Activated naive CD4-positive, alpha-beta T cell treated with anti-CD3 and anti-CD28 coated beads, Interleukin-2, amount 50 U/mL, for 72 hours (primary cell): ENCODE measurements at regions not wholly inside any gene's neighbourhood (a gene's known extent, or its start where the extent isn't known, plus 50 kb on each side); places are given as distances from the start of the nearest gene placed in this dataset.

Experiments used
- ATAC-seq, 2 donors: fragments of 150-1000 bp; cut with Tn5 transposase; 2 replicates each; pipeline ENCODE4 v1.10.0; 2021; ENCODE audit warnings: mild to moderate bottlenecking in 2 of 2, moderate library complexity in 2 of 2
- DNase-seq, 2 donors: peaks; one replicate each; pipeline ENCODE4 v3.0.0; 2021 to 2022; ENCODE audit warnings: low spot score in 2 of 2
- H3K27ac Mint-ChIP-seq, 2 donors: one replicate each; pipeline ENCODE4 v1.8.0; 2022; ENCODE audit warnings: mild to moderate bottlenecking in 2 of 2, mixed read lengths in 2 of 2
- H3K36me3 Mint-ChIP-seq, 2 donors: one replicate each; pipeline ENCODE4 v1.8.0; 2022; ENCODE audit warnings: mixed read lengths in 2 of 2
- H3K9me3 Mint-ChIP-seq, 2 donors: one replicate each; pipeline ENCODE4 v1.8.0; 2022; ENCODE audit warnings: mixed read lengths in 2 of 2

DNA sequence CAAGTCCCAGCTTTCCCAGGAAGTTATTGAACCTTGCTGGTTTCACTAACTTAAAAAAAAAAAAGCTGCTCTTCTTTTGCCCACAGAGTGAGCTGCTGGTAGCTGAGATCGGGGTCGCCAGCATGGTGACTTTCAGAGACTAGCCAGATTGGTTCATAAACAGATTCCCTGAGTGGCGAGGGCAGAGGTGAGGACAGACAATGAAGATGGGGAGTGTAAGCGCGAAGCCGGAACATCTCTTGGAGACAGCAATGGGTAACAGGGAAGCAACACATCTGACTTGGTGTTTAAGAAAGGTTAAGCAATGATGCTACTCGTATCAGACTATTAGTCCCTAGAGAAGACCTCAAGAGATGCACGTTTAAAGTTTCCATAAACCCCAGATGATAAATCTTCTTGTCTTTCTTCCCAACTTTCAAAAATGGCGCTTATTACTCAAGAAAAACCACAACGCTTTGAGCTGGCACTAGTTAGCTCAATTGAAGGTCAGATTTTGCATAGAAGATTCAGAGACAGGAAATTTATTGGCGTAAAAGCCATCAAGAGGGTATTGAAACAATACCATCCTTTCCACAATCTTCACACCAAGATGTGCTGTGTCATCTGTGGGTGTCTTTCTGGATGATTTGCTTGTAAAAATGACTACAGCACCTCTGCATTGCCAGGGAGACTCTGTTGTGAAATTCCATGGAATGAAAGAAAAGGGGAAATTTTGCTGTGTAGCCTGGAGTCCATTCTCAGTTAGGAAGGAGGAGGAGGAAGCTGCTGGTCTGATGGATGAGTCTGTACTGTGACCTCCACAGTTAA is 193.1 kb upstream of the CXCR4 start:
- H3K27ac Mint-ChIP-seq = peak overlapping the region; percentile 63 to 91
- peak; percentile 81 to 89 for ATAC-seq
- peaks cover 7 to 16% of the 10 kb centered on the region in 2 donors for H3K36me3 Mint-ChIP-seq
- peaks cover 4 to 6% of the 10 kb centered on the region in 2 donors for H3K9me3 Mint-ChIP-seq
- DNase-seq = no peak

DNA sequence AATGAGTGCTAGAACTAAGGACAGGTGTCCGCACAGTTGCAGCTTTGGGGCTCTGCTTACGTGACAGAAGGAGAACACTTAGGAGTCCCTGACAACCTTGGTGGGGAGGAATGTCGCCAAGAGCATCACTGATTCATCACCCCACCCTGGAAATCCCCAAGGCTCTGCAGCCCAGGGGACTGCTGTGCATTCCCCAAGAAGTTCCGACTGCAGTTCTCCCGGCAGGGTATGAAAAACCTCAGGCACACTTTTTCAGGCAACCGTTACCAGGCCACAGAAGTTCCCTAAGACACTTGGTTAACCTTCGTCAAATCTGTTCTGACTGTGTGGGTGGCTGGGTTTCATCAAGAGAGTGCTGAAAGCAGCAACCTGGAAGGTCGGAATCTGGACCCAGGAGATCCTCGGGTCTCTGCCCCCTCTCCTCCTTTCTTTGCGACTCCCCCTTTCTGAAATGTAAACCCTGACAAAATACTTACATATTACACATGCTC is 192.1 kb upstream of the CXCR4 start:
- Mint-ChIP-seq H3K36me3 (peaks cover 7 to 16% of the 10 kb centered on the region in 2 donors), H3K27ac (peak overlapping the region; percentile 6 to 91), H3K9me3 (peaks cover 4 to 6% of the 10 kb centered on the region in 2 donors)
- peak in 1 of 2 donors; percentile 41 for ATAC-seq
- peak in 1 of 2 donors; percentile 77 for DNase-seq

DNA sequence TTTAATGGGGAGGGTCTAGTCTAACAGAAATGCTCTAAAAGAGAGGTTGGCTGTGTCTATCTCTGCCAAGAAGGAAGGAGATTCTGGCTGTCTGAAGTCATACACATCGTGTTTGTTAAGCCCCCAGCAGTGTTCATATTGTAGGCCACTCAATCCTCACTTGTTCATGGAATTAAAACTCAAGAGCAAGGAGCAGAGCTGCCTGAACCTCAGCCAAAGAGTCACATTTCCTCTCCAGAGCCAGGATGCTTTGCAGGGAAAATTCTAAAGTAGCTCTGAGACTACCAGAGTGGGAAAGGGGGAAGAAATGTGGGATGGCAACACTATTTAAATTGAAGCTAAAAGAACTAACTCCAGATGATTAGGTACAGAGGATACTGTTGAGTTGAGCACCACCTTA is 190.7 kb upstream of the CXCR4 start:
- ATAC-seq (no peak), DNase-seq (no peak)
- Mint-ChIP-seq H3K9me3 (peaks cover 4 to 6% of the 10 kb centered on the region in 2 donors), H3K36me3 (peaks cover 7 to 19% of the 10 kb centered on the region in 2 donors), H3K27ac (no peak overlapping the region)

DNA sequence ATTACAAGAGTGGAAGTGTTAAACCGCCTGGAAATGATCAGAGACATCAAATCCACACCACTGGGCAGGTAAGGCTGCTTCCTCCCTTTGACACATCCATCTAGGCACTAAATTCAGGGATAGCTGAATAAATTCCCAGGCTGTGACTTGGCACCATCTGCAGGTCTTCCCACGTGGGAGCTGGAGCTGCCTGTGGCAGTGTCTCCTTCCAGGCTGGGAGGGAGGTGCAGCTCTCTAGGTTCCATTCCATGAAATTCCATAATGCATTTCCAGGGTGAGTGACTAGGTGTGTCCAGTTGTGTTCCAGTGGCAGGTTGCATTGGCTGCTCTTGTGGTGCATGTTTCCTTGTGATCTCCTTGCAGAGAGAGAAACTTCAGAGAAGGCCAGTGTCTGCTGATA is 188.9 kb upstream of the CXCR4 start:
- Mint-ChIP-seq H3K36me3 (peaks cover 7 to 25% of the 10 kb centered on the region in 2 donors), H3K27ac (no peak overlapping the region), H3K9me3 (peaks cover 4 to 6% of the 10 kb centered on the region in 2 donors)
- ATAC-seq (no peak), DNase-seq (no peak)

DNA sequence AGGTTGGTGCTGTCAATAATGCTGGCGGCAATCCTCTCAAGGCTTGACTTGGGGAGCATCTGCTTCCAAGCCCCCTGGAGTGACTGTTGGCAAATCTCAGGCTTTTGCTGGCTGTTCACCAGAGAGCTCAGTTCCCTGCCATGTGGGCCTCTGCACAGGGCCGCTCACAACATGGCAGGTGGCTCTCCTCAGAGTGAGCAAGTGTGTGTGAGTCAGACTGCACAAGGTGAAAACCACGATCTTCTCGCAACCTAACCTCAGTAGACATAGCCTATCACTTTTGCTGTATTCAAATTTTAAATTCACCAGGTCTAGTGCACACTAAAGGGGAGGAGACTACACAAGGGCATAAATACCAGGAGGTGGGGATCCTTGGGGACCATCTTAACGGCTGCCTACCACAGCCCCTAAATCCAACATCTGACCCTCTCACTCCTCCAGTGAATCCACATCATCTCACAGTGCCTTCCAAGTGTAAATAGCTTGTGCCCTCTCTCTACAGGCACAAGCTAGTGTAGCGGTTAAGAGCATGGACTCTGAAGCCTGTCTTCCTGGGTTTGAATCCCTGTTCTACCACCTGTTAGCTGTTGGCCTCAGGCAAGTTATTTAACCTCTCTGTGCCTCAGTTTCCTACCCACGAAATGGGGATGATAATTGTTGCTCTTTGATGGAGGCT is 187.7 kb upstream of the CXCR4 start:
- Mint-ChIP-seq H3K36me3 (peaks cover 7 to 25% of the 10 kb centered on the region in 2 donors), H3K27ac (peak overlapping the region; percentile 63 to 70), H3K9me3 (peaks cover 4 to 6% of the 10 kb centered on the region in 2 donors)
- ATAC-seq (peak; percentile 98 to 100), DNase-seq (peak; percentile 66 to 80)

DNA sequence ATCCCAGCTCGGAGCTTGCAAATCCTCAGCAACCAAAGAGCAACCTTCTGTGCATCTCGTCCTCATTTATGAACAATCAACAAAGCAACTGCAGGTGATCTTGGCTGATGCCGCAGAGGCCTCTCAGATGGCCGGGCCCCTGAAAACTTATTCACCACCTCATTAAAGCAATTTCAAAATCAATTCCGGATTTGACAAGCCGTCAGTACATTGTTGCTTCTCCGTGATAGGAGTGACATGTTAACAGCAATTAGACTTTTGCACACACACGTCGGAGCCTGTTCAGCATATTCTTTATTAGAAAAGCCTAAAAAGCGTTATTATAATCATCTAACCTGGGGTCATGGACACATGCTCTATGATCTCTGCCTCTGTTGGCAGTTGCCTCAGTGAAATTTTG is 183.1 kb upstream of the CXCR4 start:
- DNase-seq (no peak), ATAC-seq (no peak)
- Mint-ChIP-seq H3K36me3 (peaks cover 0 to 9% of the 10 kb centered on the region in 2 donors), H3K27ac (no peak overlapping the region), H3K9me3 (peaks cover 0 to 10% of the 10 kb centered on the region in 2 donors)

DNA sequence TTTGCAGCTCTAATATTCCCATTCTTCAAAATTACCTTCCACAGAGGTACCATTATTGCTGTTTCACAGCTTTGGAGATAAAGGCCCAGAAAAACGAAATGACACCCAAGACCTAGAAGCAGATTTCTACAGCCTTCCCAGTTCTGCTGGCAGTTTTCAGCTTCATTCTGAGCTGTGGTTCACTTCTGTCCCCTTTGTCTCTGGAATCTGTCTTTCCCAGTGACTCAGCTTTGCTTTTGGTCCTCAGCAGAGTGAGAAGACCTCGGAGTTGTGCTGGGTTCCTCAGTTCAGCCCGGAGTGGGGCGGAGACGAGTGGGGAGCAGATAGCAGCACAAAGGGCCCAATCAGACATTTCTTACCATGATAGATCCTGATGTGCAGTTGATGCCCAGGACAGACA is 180.7 kb upstream of the CXCR4 start:
- no peak overlapping the region for H3K27ac Mint-ChIP-seq
- no peak for ATAC-seq

DNA sequence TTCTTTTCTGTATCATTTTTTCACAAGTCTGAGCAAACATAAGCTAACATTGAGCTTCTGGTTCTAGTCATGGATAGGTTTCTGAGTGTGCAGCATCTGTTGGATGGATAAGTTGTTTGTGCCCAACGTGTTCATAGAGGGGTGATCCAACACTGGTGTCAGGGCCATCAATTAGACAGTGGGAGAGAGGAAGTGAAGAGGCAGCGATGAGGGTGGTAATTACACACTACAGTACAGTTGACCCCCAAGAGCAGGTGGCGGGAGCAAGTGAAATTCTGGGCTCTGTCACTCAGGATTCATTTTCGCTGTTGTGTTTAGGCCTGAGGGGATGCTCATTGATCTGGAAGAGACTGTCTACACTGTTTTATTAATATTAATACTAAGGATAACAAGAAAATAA is 180.0 kb upstream of the CXCR4 start:
- DNase-seq (no peak), ATAC-seq (no peak)
- Mint-ChIP-seq H3K36me3 (peaks cover 0 to 3% of the 10 kb centered on the region in 2 donors), H3K27ac (no peak overlapping the region), H3K9me3 (peaks cover 0 to 10% of the 10 kb centered on the region in 2 donors)

More for the DNA sequence above, 180.7 kb upstream of the CXCR4 start:
- DNase-seq = no peak
- Mint-ChIP-seq H3K36me3 (peaks cover 0 to 6% of the 10 kb centered on the region in 2 donors), H3K9me3 (peaks cover 0 to 10% of the 10 kb centered on the region in 2 donors)

DNA sequence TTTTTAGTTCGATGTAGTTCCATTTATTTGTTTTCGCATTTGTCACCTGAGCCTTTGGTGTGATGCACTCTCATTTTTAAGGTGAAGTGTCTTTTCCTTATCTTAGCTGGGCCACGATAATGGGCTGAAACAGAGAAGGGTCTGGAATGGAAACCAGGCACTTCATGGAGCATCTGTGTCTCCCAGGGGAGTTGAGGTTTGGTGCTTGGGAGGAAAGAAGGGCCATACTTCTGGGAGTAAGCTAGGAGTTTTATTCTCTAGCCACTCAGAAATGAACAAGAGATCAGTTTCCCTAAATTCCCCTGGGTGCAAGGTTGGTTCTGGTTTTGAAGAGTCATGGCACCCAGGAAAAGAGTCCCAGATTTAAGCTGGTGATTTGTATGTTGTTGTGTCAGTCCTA is 179.4 kb upstream of the CXCR4 start:
- peaks cover 0 to 15% of the 10 kb centered on the region in 2 donors for H3K9me3 Mint-ChIP-seq
- DNase-seq (no peak), ATAC-seq (no peak)
- no peak overlapping the region for H3K27ac Mint-ChIP-seq
- peaks cover 0 to 5% of the 10 kb centered on the region in 2 donors for H3K36me3 Mint-ChIP-seq

DNA sequence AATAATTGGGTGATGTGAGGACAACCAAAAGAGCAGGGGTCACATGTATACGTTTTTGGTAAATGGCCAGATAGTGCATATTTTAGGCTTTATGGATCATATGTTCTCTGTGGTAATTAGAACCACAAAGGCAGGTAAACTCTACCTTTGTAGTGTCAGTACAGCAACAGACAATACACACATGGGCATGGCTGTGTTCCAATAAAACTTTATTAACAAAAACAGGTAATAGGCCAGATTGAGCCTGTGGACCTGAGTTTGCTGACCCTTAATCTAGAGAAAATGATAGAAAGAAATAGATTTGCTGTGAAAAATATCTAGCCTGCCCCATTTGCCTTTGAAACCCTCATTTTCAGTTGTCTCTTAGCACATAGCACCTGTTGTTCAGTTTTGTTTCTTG is 177.2 kb upstream of the CXCR4 start:
- Mint-ChIP-seq H3K27ac (no peak overlapping the region), H3K9me3 (peaks cover 8 to 29% of the 10 kb centered on the region in 2 donors), H3K36me3 (peaks cover 7 to 25% of the 10 kb centered on the region in 2 donors)
- DNase-seq (no peak), ATAC-seq (no peak)

DNA sequence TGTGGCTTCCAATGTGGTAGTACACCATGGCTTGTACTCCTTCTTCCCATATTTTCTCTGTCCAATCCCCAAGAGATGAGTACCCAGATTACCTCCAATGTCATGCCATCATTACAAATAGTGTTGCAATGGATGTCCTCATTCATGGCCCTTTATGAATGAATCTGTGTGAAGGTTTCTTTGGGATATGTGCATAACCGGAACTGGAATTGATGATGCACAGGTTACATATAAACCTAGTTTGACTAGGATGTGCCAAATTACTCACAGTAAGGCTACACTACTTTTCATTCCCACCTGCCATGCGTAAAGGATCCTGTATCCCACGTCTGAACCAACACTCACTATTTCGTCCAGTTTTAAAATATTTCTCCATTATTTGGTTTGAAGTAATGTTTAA is 173.9 kb upstream of the CXCR4 start:
- no peak for ATAC-seq
- H3K9me3 Mint-ChIP-seq = peaks cover 8 to 19% of the 10 kb centered on the region in 2 donors
- no peak for DNase-seq
- peaks cover 7 to 25% of the 10 kb centered on the region in 2 donors for H3K36me3 Mint-ChIP-seq
- H3K27ac Mint-ChIP-seq = no peak overlapping the region

DNA sequence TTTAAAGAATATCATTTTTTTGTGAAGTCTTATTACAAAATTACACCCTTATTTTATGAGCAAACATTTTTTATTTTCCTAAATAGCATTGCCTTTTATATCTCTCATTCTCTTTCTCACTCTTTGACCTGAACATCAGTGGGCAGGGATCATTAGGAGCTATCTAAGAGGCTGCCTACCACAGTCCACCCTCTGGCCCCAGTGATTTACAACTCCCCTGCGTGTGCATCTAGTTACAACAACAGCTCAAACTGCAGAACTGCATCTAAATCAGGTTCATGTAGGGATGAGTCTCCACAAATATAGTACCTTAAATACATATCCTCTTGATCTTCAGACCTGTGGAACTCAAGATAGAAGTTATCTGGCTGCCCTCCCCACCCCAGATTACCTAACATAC is 172.4 kb upstream of the CXCR4 start:
- ATAC-seq (no peak), DNase-seq (no peak)
- Mint-ChIP-seq H3K36me3 (peaks cover 11 to 25% of the 10 kb centered on the region in 2 donors), H3K27ac (no peak overlapping the region), H3K9me3 (peaks cover 8 to 23% of the 10 kb centered on the region in 2 donors)

DNA sequence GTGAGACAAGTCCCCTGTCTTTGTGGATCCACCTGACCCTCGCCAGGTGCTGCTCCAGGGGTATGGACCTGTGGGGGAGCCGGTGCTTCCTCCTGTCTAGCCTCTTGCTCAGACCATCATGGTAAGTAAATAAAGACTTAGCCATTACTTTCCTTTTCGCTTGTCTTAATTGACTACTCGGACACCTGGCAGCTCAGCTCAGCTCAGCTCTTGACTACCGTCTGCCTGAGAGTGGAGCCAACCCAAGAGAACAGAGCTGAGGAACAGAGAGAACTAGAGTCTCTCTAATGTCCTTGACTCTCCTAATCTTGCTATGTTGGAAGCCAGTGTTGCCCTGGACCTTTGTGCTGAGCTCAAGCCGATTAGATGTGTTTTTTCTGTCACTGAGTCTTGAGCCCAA is 170.3 kb upstream of the CXCR4 start:
- peaks cover 8 to 23% of the 10 kb centered on the region in 2 donors for H3K9me3 Mint-ChIP-seq
- ATAC-seq (no peak), DNase-seq (no peak)
- H3K27ac Mint-ChIP-seq = no peak overlapping the region
- H3K36me3 Mint-ChIP-seq = peaks cover 11 to 25% of the 10 kb centered on the region in 2 donors

DNA sequence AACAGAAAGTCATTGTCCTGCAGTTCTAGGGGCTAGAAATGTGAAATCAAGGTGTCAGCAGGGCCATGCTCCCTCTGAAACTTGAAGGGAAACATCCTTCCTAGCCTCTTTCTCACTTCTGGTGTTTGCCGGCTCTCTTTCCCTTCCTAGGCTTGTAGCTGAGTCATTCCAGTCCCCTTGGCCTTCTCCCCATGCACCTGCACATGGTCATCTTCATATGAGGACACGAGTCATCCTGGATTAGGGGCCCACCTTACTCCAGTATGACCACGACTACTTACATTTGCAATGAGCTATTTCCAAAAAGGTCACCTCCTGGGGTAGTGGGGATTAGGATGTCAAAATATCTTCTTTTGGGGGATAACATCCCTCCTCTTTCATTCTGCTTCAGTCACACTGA is 168.5 kb upstream of the CXCR4 start:
- Mint-ChIP-seq H3K27ac (no peak overlapping the region), H3K9me3 (peaks cover 3 to 9% of the 10 kb centered on the region in 2 donors), H3K36me3 (peaks cover 5 to 12% of the 10 kb centered on the region in 2 donors)
- DNase-seq = no peak
- ATAC-seq = peak; percentile 35 to 58

DNA sequence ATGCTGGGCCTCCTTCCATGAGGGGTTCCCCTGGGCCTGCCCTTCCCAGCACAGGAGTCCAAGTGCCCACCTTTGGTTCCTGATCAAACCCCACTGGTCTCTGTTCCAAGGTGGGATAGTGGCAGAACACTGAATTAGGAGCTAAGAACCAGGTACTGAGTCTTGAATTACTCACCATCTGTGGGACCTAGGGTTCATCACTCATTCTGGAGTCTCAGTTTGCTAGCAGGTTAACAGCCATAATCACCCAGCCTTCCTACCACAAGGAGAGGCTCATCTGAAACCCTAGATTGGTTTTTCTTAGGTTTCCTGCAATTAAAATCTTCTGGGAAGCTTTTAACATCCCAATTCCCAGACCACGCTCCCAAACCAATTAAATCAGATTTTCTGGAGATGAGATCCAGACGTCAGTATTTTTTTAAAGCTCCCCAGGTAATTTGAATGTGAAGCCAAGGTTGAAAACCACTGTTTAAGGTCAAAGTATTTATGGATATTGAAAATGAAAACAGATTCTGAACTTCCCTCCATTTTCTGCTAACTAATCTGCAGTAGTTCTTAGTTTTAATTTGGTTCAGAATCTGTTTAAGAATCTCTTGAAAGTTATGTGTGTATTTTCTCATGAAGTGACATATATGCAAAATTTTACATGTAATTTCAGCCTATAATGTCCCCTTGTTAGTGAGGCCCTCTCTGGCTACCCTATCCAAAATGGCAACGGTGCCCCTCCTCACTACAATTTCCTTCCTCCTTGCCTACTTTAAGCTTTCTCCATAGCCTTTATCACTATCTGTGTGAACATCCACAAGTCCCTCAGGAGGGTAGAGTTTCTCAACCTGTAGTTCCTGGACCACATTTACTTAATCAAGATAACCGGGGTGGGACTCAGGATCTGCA is 166.5 kb upstream of the CXCR4 start:
- H3K36me3 Mint-ChIP-seq = peaks cover 8 to 9% of the 10 kb centered on the region in 2 donors
- ATAC-seq (peak; percentile 60), DNase-seq (no peak)
- H3K9me3 Mint-ChIP-seq = peaks cover 0 to 3% of the 10 kb centered on the region in 2 donors
- peak overlapping the region in 1 of 2 donors; percentile 28 for H3K27ac Mint-ChIP-seq

DNA sequence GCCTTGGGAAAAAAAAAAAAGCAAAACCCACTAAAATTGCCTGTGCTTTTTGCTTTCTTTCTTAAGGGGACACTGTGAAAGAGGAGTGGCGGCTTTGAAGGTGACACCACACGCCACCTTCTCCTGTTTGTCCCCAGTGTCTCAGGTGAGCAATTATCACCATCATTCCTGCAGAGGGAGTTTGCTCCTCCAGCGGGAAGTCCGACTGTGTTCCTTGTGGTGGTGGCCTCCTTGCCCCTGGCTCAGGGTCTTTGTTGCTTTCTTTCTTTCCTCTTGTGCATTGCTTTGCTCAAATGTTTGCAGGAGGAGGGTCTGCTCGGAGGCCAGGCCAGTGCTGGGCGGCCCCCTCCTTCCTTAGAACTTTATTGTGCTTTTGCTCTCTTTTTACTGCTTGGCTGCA is 164.3 kb upstream of the CXCR4 start:
- ATAC-seq = no peak
- peak overlapping the region in 1 of 2 donors; percentile 7 for H3K27ac Mint-ChIP-seq
- no peak for DNase-seq
- peaks cover 8 to 9% of the 10 kb centered on the region in 2 donors for H3K36me3 Mint-ChIP-seq
- H3K9me3 Mint-ChIP-seq = peaks cover 0 to 3% of the 10 kb centered on the region in 2 donors
